ENCODE measurements at regions not wholly inside any gene's neighbourhood (a gene's known extent, or its start where the extent isn't known, plus 50 kb on each side); places are given as distances from the start of the nearest gene placed in this dataset.

DNA sequence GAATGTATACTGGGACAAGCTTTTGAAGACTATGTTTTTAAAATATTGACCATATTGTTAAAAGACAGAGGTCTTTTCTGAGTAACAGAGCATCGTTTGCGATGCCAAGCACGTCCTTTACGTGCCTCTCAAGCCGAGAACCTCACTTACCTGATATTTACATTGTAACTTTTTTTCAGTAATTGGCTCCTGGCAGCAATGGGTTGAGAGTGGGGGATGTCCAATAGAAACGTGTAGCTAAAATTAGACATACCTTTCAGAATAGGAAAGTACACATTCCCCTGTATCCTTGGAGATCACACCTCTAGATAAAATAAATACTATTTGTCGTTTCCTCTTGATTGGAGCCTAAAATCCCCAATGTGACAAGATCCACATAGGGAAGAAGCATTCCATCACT lies 222.2 kb upstream of the RGS6 start:
- TF ChIP-seq, protein P1, sequence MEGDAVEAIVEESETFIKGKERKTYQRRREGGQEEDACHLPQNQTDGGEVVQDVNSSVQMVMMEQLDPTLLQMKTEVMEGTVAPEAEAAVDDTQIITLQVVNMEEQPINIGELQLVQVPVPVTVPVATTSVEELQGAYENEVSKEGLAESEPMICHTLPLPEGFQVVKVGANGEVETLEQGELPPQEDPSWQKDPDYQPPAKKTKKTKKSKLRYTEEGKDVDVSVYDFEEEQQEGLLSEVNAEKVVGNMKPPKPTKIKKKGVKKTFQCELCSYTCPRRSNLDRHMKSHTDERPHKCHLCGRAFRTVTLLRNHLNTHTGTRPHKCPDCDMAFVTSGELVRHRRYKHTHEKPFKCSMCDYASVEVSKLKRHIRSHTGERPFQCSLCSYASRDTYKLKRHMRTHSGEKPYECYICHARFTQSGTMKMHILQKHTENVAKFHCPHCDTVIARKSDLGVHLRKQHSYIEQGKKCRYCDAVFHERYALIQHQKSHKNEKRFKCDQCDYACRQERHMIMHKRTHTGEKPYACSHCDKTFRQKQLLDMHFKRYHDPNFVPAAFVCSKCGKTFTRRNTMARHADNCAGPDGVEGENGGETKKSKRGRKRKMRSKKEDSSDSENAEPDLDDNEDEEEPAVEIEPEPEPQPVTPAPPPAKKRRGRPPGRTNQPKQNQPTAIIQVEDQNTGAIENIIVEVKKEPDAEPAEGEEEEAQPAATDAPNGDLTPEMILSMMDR (conservative IDR thresholded peaks at IDR 0.05; ENCODE audit: low read depth, low read length) = no peak
- Histone ChIP-seq H3K27me3 (ENCODE audit: insufficient read depth, low read depth) (no peaks in the 10 kb centered on the region), H3K27ac (no peak overlapping the region), H3K9ac (no peak overlapping the region), H3K36me3 (ENCODE audit: insufficient read depth) (no peaks in the 10 kb centered on the region), H3K4me1 (ENCODE audit: low read depth, poor library complexity, severe bottlenecking) (no peaks in the 10 kb centered on the region), H4K20me1 (ENCODE audit: insufficient read depth) (no peaks in the 10 kb centered on the region), H3K79me2 (ENCODE audit: insufficient read depth, low read depth) (no peaks in the 10 kb centered on the region), H3K4me2 (no peak overlapping the region), H2AFZ (ENCODE audit: low read depth) (no peak overlapping the region), H3K4me3 (IDR thresholded peaks at IDR 0.05; ENCODE audit: insufficient read depth, low read depth, low read length) (no peak overlapping the region)

DNA sequence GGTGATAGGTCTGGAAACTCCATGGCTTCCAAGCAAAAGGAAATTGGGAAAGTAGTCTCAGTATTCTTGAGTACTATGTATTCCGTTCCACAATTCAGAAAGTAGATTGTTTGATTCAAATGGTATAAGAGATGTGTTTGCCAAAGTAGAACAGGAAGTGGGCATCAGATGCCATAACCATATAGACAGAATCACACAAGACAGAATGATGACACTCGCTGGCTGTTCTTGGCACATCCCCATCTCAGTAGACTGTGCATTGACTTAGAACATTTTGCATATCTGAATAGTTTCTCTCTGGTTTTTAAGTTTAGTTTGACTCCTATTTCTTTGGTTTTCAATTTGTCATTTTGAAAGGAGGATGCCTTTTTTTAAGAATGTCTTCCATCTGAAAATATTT lies 221.1 kb upstream of the RGS6 start:
- H3K27me3 ChIP-seq (ENCODE audit: insufficient read depth, low read depth) = no peaks in the 10 kb centered on the region
- H4K20me1 ChIP-seq (ENCODE audit: insufficient read depth) = no peaks in the 10 kb centered on the region
- H3K4me1 ChIP-seq (ENCODE audit: low read depth, poor library complexity, severe bottlenecking) = no peaks in the 10 kb centered on the region
- no peak overlapping the region for H2AFZ ChIP-seq (ENCODE audit: low read depth)
- TF ChIP-seq, protein P1 (conservative IDR thresholded peaks at IDR 0.05; ENCODE audit: low read depth, low read length) = no peak
- no peak overlapping the region for H3K4me3 ChIP-seq (IDR thresholded peaks at IDR 0.05; ENCODE audit: insufficient read depth, low read depth, low read length)
- no peak overlapping the region for H3K4me2 ChIP-seq
- no peaks in the 10 kb centered on the region for H3K36me3 ChIP-seq (ENCODE audit: insufficient read depth)
- no peak overlapping the region for H3K9ac ChIP-seq
- no peak overlapping the region for H3K27ac ChIP-seq
- no peaks in the 10 kb centered on the region for H3K79me2 ChIP-seq (ENCODE audit: insufficient read depth, low read depth)

DNA sequence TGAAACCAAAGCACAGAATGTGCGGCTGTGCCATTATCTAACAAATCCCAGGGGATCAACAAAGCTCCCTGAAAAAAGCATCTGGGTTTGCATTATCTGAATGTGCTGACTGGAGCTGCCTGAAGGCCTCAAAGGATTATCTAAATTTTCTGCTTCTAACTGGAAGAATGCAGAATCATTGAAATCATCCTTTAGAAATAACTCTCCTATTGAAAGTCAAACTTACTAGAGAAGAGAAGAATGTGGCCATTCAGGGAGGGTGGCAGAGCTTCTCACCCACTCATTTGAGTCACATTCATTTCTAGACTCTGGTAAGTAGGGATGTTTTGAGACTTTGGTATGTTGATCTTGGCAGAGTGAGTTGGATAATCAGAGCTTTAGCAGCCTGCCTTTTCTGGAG lies 220.6 kb upstream of the RGS6 start:
- no peak overlapping the region for H3K27ac ChIP-seq
- H3K4me2 ChIP-seq = no peak overlapping the region
- H3K4me1 ChIP-seq (ENCODE audit: low read depth, poor library complexity, severe bottlenecking) = no peaks in the 10 kb centered on the region
- TF ChIP-seq, protein P1 (conservative IDR thresholded peaks at IDR 0.05; ENCODE audit: low read depth, low read length) = no peak
- no peaks in the 10 kb centered on the region for H4K20me1 ChIP-seq (ENCODE audit: insufficient read depth)
- H3K9ac ChIP-seq = no peak overlapping the region
- no peaks in the 10 kb centered on the region for H3K36me3 ChIP-seq (ENCODE audit: insufficient read depth)
- H3K27me3 ChIP-seq (ENCODE audit: insufficient read depth, low read depth) = no peaks in the 10 kb centered on the region
- H3K79me2 ChIP-seq (ENCODE audit: insufficient read depth, low read depth) = no peaks in the 10 kb centered on the region
- no peak overlapping the region for H2AFZ ChIP-seq (ENCODE audit: low read depth)
- H3K4me3 ChIP-seq (IDR thresholded peaks at IDR 0.05; ENCODE audit: insufficient read depth, low read depth, low read length) = no peak overlapping the region

DNA sequence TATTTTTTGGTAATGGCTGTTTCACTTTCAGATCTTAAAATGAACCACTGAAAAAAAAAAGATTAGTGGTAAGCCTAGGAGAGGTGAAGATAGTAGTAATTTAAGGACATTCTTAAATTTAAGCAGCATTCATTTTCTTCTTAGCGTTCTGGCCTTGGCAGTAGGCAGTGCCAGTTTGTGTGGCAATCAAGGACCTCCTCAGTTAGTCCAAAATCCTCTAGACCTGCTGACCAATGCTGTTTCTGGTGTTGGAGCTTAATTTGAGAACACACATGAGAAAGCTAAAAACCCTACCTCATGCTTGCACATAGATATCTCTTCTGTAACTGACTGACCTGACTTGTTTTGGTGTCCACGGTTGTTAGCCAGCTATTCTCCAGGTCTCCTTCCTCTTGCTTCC lies 219.8 kb upstream of the RGS6 start:
- H4K20me1 ChIP-seq (ENCODE audit: insufficient read depth) = no peaks in the 10 kb centered on the region

More for the DNA sequence above, 219.8 kb upstream of the RGS6 start:
- H2AFZ ChIP-seq (ENCODE audit: low read depth) = no peak overlapping the region
- no peak overlapping the region for H3K9ac ChIP-seq
- H3K27ac ChIP-seq = no peak overlapping the region
- no peak overlapping the region for H3K4me2 ChIP-seq
- H3K4me1 ChIP-seq (ENCODE audit: low read depth, poor library complexity, severe bottlenecking) = no peaks in the 10 kb centered on the region
- H3K27me3 ChIP-seq (ENCODE audit: insufficient read depth, low read depth) = no peaks in the 10 kb centered on the region
- TF ChIP-seq, protein P1 (conservative IDR thresholded peaks at IDR 0.05; ENCODE audit: low read depth, low read length) = no peak
- H3K79me2 ChIP-seq (ENCODE audit: insufficient read depth, low read depth) = no peaks in the 10 kb centered on the region
- no peaks in the 10 kb centered on the region for H3K36me3 ChIP-seq (ENCODE audit: insufficient read depth)
- no peak overlapping the region for H3K4me3 ChIP-seq (IDR thresholded peaks at IDR 0.05; ENCODE audit: insufficient read depth, low read depth, low read length)
